ENCODE measurements at regions not wholly inside any gene's neighbourhood (a gene's known extent, or its start where the extent isn't known, plus 50 kb on each side); places are given as distances from the start of the nearest gene placed in this dataset.

GRCh38 chr20:61043681-61044080 is 208.4 kb upstream of the CDH4 start:
- DNase-seq = no peak

- DNase-seq = no peak
Observed at GRCh38 chr20:61044499-61044898, 207.6 kb upstream of the CDH4 start.

- no peak for DNase-seq
Observed at GRCh38 chr20:61045091-61045490, 207.0 kb upstream of the CDH4 start.

GRCh38 chr20:61045876-61046585 is 206.0 kb upstream of the CDH4 start:
- DNase-seq = no peak

GRCh38 chr20:61046721-61047351 is 205.2 kb upstream of the CDH4 start:
- DNase-seq = no peak

- DNase-seq = no peak
Observed at GRCh38 chr20:61047515-61047914, 204.5 kb upstream of the CDH4 start.

GRCh38 chr20:61048302-61048701 is 203.8 kb upstream of the CDH4 start:
- DNase-seq = no peak

GRCh38 chr20:61049684-61050083 is 202.4 kb upstream of the CDH4 start:
- no peak for DNase-seq

GRCh38 chr20:61050336-61050890 is 201.6 kb upstream of the CDH4 start:
- DNase-seq = no peak

GRCh38 chr20:61052195-61052750 is 199.8 kb upstream of the CDH4 start:
- DNase-seq = no peak

- no peak for DNase-seq
Observed at GRCh38 chr20:61052776-61053442, 199.2 kb upstream of the CDH4 start.

- no peak for DNase-seq
Observed at GRCh38 chr20:61053487-61053886, 198.6 kb upstream of the CDH4 start.

- no peak for DNase-seq
Observed at GRCh38 chr20:61053889-61054288, 198.2 kb upstream of the CDH4 start.

- DNase-seq = no peak
Observed at GRCh38 chr20:61054411-61054810, 197.7 kb upstream of the CDH4 start.

GRCh38 chr20:61055180-61056010 is 196.7 kb upstream of the CDH4 start:
- DNase-seq = no peak

- DNase-seq = no peak
Observed at GRCh38 chr20:61056116-61056515, 195.9 kb upstream of the CDH4 start.

- DNase-seq = no peak
Observed at GRCh38 chr20:61056627-61057442, 195.2 kb upstream of the CDH4 start.

- no peak for DNase-seq
Observed at GRCh38 chr20:61057443-61058121, 194.5 kb upstream of the CDH4 start.

GRCh38 chr20:61061981-61062380 is 190.1 kb upstream of the CDH4 start:
- DNase-seq = no peak

- no peak for DNase-seq
Observed at GRCh38 chr20:61065853-61066252, 186.2 kb upstream of the CDH4 start.

GRCh38 chr20:61066526-61066925 is 185.5 kb upstream of the CDH4 start:
- DNase-seq = no peak

Measured in stimulated activated CD4-positive, alpha-beta T cell treated with anti-CD3 and anti-CD28 coated beads, Interleukin-1b, Interleukin-23, amount 100 ng/mL, for 48 hours (primary cell).